ENCODE measurements at regions not wholly inside any gene's neighbourhood (a gene's known extent, or its start where the extent isn't known, plus 50 kb on each side); places are given as distances from the start of the nearest gene placed in this dataset.

DNA sequence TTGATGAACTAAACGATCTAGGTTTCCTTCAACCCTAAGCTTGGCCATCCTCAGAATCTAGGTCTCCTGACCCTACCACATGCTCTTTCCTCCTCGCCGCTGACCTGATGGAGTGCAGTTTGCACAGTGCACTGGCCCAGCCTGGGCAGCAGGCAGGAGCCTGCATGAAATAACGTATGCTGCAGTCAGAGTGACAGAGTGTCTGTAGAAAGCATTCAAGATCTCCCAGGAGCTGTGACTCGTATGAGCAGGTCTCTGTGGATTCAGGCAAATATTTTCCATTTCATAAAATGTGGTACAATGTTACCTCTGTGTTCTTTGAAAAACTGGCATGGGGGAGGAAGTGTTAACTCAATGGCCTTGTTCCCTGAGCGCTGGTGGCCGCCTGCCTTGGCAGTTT, 441.8 kb downstream of the RPS24 start:
- TF ChIP-seq POLR2A (IDR thresholded peaks at IDR 0.05): no peak
- TF ChIP-seq, protein P1, sequence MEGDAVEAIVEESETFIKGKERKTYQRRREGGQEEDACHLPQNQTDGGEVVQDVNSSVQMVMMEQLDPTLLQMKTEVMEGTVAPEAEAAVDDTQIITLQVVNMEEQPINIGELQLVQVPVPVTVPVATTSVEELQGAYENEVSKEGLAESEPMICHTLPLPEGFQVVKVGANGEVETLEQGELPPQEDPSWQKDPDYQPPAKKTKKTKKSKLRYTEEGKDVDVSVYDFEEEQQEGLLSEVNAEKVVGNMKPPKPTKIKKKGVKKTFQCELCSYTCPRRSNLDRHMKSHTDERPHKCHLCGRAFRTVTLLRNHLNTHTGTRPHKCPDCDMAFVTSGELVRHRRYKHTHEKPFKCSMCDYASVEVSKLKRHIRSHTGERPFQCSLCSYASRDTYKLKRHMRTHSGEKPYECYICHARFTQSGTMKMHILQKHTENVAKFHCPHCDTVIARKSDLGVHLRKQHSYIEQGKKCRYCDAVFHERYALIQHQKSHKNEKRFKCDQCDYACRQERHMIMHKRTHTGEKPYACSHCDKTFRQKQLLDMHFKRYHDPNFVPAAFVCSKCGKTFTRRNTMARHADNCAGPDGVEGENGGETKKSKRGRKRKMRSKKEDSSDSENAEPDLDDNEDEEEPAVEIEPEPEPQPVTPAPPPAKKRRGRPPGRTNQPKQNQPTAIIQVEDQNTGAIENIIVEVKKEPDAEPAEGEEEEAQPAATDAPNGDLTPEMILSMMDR (IDR thresholded peaks at IDR 0.05): no peak

All from testis (tissue), 2 donors.